ENCODE measurements at regions not wholly inside any gene's neighbourhood (a gene's known extent, or its start where the extent isn't known, plus 50 kb on each side); places are given as distances from the start of the nearest gene placed in this dataset.

DNA sequence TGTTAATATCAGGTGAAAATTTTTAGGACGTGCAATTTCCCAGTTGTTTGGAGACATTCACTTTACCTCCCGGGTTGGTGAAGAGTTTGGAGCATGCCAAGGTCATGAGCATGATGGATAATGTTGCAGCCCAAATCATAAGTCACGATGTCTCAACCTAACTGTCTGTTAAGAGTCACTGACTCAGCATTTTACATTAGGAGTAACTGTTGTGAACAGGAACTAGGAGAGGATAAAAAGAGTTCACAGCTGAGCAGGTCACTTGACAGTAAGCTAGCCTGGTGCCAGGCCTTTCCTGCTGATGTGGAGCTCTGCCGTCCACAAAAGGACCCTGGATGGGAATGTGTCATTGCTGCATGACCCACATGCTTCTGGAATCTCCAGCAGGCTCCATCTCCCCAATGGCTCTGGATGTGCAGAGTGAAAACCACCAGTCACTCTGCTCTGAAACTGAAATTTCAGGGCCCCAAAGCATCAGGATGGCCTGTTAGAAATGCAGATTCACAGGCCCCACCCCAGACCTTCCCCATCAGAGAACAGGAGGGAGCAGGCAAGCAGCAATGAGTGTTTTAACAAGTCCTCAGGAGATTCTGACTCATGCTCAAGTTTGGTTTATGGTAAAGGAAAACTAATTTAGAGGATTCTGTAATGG is 371.6 kb upstream of the MAF start:
- Mint-ChIP-seq H3K9me3 (no peaks in the 10 kb centered on the region), H3K36me3 (no peaks in the 10 kb centered on the region), H3K4me3 (no peak overlapping the region), H3K27ac (no peak overlapping the region), H3K27me3 (ENCODE audit: low read depth in 2 of 2) (no peaks in the 10 kb centered on the region), H3K4me1 (no peaks in the 10 kb centered on the region)
- intact Hi-C loops (cut with micrococcal nuclease): no loop called here
- no peak for ATAC-seq
- Histone ChIP-seq H3K9me3 (ENCODE audit: control insufficient read depth, insufficient read depth, low read length) (no peaks in the 10 kb centered on the region), H3K4me1 (ENCODE audit: control insufficient read depth, insufficient read depth, low read length) (no peaks in the 10 kb centered on the region), H3K27me3 (ENCODE audit: control insufficient read depth, insufficient read depth, low read length) (no peaks in the 10 kb centered on the region), H3K4me3 (ENCODE audit: low read length) (no peak overlapping the region), H3K36me3 (ENCODE audit: control insufficient read depth, insufficient read depth, low read length) (no peaks in the 10 kb centered on the region), H3K27ac (ENCODE audit: low read length) (no peak overlapping the region)
- DNase-seq: no peak
- TF ChIP-seq, protein P1, sequence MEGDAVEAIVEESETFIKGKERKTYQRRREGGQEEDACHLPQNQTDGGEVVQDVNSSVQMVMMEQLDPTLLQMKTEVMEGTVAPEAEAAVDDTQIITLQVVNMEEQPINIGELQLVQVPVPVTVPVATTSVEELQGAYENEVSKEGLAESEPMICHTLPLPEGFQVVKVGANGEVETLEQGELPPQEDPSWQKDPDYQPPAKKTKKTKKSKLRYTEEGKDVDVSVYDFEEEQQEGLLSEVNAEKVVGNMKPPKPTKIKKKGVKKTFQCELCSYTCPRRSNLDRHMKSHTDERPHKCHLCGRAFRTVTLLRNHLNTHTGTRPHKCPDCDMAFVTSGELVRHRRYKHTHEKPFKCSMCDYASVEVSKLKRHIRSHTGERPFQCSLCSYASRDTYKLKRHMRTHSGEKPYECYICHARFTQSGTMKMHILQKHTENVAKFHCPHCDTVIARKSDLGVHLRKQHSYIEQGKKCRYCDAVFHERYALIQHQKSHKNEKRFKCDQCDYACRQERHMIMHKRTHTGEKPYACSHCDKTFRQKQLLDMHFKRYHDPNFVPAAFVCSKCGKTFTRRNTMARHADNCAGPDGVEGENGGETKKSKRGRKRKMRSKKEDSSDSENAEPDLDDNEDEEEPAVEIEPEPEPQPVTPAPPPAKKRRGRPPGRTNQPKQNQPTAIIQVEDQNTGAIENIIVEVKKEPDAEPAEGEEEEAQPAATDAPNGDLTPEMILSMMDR (IDR thresholded peaks at IDR 0.05): no peak
- 45% methylated on average over 4 of the region's 4 CpGs for WGBS (ENCODE audit: insufficient coverage)

DNA sequence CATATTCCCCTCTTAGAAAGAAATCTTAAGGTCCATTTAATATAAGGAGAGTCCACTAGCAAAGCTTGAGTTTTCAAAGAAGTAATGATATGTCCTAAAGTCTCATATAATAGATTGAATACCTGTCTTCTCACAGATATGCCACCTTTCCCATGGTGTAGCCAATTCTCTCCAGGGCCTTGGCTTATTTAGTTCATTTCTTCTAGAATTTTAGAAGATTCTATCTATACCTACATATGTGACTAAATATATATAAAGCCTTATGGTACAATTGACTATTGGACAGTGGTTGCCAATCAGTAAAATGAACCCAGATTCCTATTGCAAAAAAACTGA is 370.7 kb upstream of the MAF start:
- Mint-ChIP-seq H3K27ac (no peak overlapping the region), H3K4me3 (no peak overlapping the region), H3K27me3 (ENCODE audit: low read depth in 2 of 2) (no peaks in the 10 kb centered on the region), H3K36me3 (no peaks in the 10 kb centered on the region), H3K9me3 (no peaks in the 10 kb centered on the region), H3K4me1 (no peaks in the 10 kb centered on the region)
- H3K4me3 ChIP-seq (ENCODE audit: low read length): no peak overlapping the region
- intact Hi-C loops (cut with micrococcal nuclease): no loop called here
- TF ChIP-seq, protein P1 (IDR thresholded peaks at IDR 0.05): no peak
- DNase-seq (no peak), ATAC-seq (no peak)
- no peaks in the 10 kb centered on the region for H3K27me3 ChIP-seq (ENCODE audit: control insufficient read depth, insufficient read depth, low read length)
- H3K27ac ChIP-seq (ENCODE audit: low read length): no peak overlapping the region
- H3K9me3 ChIP-seq (ENCODE audit: control insufficient read depth, insufficient read depth, low read length): no peaks in the 10 kb centered on the region
- no peaks in the 10 kb centered on the region for H3K36me3 ChIP-seq (ENCODE audit: control insufficient read depth, insufficient read depth, low read length)
- no peaks in the 10 kb centered on the region for H3K4me1 ChIP-seq (ENCODE audit: control insufficient read depth, insufficient read depth, low read length)

GRCh38 chr16:79970551-79971236 is 370.2 kb upstream of the MAF start:
- TF ChIP-seq, protein P1 (IDR thresholded peaks at IDR 0.05): no peak
- ATAC-seq (no peak), DNase-seq (no peak)
- Mint-ChIP-seq H3K4me1 (no peaks in the 10 kb centered on the region), H3K36me3 (no peaks in the 10 kb centered on the region), H3K27me3 (ENCODE audit: low read depth in 2 of 2) (peaks cover 0 to 1% of the 10 kb centered on the region in 2 donors), H3K27ac (no peak overlapping the region), H3K9me3 (no peaks in the 10 kb centered on the region), H3K4me3 (no peak overlapping the region)
- intact Hi-C loops (cut with micrococcal nuclease): no loop called here
- Histone ChIP-seq H3K36me3 (ENCODE audit: control insufficient read depth, insufficient read depth, low read length) (no peaks in the 10 kb centered on the region), H3K4me1 (ENCODE audit: control insufficient read depth, insufficient read depth, low read length) (no peaks in the 10 kb centered on the region), H3K9me3 (ENCODE audit: control insufficient read depth, insufficient read depth, low read length) (no peaks in the 10 kb centered on the region), H3K27me3 (ENCODE audit: control insufficient read depth, insufficient read depth, low read length) (no peaks in the 10 kb centered on the region), H3K27ac (ENCODE audit: low read length) (no peak overlapping the region), H3K4me3 (ENCODE audit: low read length) (no peak overlapping the region)
- 95% methylated on average over 9 of the region's 10 CpGs for WGBS (ENCODE audit: insufficient coverage)

GRCh38 chr16:79970087-79970486 is 369.6 kb upstream of the MAF start:
- no peaks in the 10 kb centered on the region for H3K9me3 Mint-ChIP-seq
- ATAC-seq (no peak), DNase-seq (no peak)
- H3K36me3 Mint-ChIP-seq: no peaks in the 10 kb centered on the region
- Histone ChIP-seq H3K9me3 (ENCODE audit: control insufficient read depth, insufficient read depth, low read length) (no peaks in the 10 kb centered on the region), H3K27me3 (ENCODE audit: control insufficient read depth, insufficient read depth, low read length) (no peaks in the 10 kb centered on the region), H3K4me3 (ENCODE audit: low read length) (no peak overlapping the region), H3K36me3 (ENCODE audit: control insufficient read depth, insufficient read depth, low read length) (no peaks in the 10 kb centered on the region), H3K4me1 (ENCODE audit: control insufficient read depth, insufficient read depth, low read length) (no peaks in the 10 kb centered on the region), H3K27ac (ENCODE audit: low read length) (no peak overlapping the region)
- H3K4me1 Mint-ChIP-seq: no peaks in the 10 kb centered on the region
- no peak overlapping the region for H3K4me3 Mint-ChIP-seq
- no peak overlapping the region for H3K27ac Mint-ChIP-seq
- peaks cover 0 to 2% of the 10 kb centered on the region in 2 donors for H3K27me3 Mint-ChIP-seq (ENCODE audit: low read depth in 2 of 2)
- intact Hi-C loops (cut with micrococcal nuclease): no loop called here
- TF ChIP-seq, protein P1 (IDR thresholded peaks at IDR 0.05): no peak
- WGBS (ENCODE audit: insufficient coverage): 86% methylated on average over 3 of the region's 3 CpGs
